ENCODE measurements at regions not wholly inside any gene's neighbourhood (a gene's known extent, or its start where the extent isn't known, plus 50 kb on each side); places are given as distances from the start of the nearest gene placed in this dataset.

DNA sequence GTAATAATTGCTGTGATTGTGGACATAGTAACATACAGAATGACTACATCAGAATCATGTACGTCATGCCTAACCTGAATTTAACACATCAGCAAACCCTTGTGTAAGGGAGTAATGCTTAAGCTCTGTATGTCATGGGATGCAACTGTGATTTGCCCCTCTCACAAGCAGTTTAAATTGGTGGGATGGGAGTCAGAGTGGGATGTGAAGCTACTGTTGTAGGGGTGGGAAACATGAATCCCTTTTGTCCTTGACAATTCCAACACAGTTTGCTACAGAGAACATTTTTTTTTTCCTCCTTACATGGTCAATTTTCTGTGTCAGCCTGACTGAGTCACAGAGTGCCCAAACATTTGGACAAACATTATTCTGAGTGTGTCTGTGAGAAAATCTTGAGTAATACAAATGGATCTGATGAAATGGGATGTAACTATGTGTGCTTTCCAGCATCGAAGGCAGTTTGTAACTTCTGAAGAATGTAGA lies 392.8 kb downstream of the GPM6A start:
- TF ChIP-seq, protein P1, sequence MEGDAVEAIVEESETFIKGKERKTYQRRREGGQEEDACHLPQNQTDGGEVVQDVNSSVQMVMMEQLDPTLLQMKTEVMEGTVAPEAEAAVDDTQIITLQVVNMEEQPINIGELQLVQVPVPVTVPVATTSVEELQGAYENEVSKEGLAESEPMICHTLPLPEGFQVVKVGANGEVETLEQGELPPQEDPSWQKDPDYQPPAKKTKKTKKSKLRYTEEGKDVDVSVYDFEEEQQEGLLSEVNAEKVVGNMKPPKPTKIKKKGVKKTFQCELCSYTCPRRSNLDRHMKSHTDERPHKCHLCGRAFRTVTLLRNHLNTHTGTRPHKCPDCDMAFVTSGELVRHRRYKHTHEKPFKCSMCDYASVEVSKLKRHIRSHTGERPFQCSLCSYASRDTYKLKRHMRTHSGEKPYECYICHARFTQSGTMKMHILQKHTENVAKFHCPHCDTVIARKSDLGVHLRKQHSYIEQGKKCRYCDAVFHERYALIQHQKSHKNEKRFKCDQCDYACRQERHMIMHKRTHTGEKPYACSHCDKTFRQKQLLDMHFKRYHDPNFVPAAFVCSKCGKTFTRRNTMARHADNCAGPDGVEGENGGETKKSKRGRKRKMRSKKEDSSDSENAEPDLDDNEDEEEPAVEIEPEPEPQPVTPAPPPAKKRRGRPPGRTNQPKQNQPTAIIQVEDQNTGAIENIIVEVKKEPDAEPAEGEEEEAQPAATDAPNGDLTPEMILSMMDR (IDR thresholded peaks at IDR 0.05 in 4 of 5, conservative IDR thresholded peaks at IDR 0.05 in 1 of 5) = no peak
- TF ChIP-seq POLR2A (IDR thresholded peaks at IDR 0.05) = no peak

All from gastrocnemius medialis (tissue), 4 donors.